ENCODE measurements at regions not wholly inside any gene's neighbourhood (a gene's known extent, or its start where the extent isn't known, plus 50 kb on each side); places are given as distances from the start of the nearest gene placed in this dataset.

- intact Hi-C loops (cut with micrococcal nuclease; ENCODE audit: unreplicated experiment): no loop called here
- ChIA-PET POLR2A (ENCODE audit: low non-redundant PET) (no interaction called here), CTCF (no interaction called here)
- Histone ChIP-seq H3K9me3 (ENCODE audit: low read depth, low read length, poor library complexity, severe bottlenecking) (no peaks in the 10 kb centered on the region), H3K27me3 (replicated peaks; ENCODE audit: insufficient read depth, low read depth, low read length, poor library complexity) (peaks cover 79% of the 10 kb centered on the region), H3K36me3 (ENCODE audit: insufficient read depth, low read length, poor library complexity, severe bottlenecking) (no peaks in the 10 kb centered on the region), H3K4me3 (ENCODE audit: low read depth, low read length, poor library complexity, severe bottlenecking) (no peak overlapping the region), H3K27ac (ENCODE audit: low read depth, low read length, poor library complexity, severe bottlenecking) (no peak overlapping the region), H3K4me1 (ENCODE audit: insufficient read depth, low read length, poor library complexity, severe bottlenecking) (no peaks in the 10 kb centered on the region)
- no TSS peak for BruUV-seq (replicated peaks)
- DNase-seq (ENCODE audit: low spot score): no peak
- TF ChIP-seq EZH2 (IDR thresholded peaks at IDR 0.05; ENCODE audit: borderline replicate concordance, low read depth, low read length, poor library complexity, severe bottlenecking) (no peak), CTCF (conservative IDR thresholded peaks at IDR 0.05; ENCODE audit: low read depth, low read length) (no peak)
Measured at GRCh38 chr6:133587546-133588160, 301.3 kb upstream of the TCF21 start.

- BruUV-seq (replicated peaks): no TSS peak
- TF ChIP-seq EZH2 (IDR thresholded peaks at IDR 0.05; ENCODE audit: borderline replicate concordance, low read depth, low read length, poor library complexity, severe bottlenecking): no peak
- TF ChIP-seq CTCF (conservative IDR thresholded peaks at IDR 0.05; ENCODE audit: low read depth, low read length): no peak
- DNase-seq (ENCODE audit: low spot score): no peak
- no peak overlapping the region for H3K27ac ChIP-seq (ENCODE audit: low read depth, low read length, poor library complexity, severe bottlenecking)
- ChIA-PET CTCF (no interaction called here), POLR2A (ENCODE audit: low non-redundant PET) (no interaction called here)
- H3K27me3 ChIP-seq (replicated peaks; ENCODE audit: insufficient read depth, low read depth, low read length, poor library complexity): peaks cover 87% of the 10 kb centered on the region
- H3K4me3 ChIP-seq (ENCODE audit: low read depth, low read length, poor library complexity, severe bottlenecking): no peak overlapping the region
- H3K9me3 ChIP-seq (ENCODE audit: low read depth, low read length, poor library complexity, severe bottlenecking): no peaks in the 10 kb centered on the region
- H3K36me3 ChIP-seq (ENCODE audit: insufficient read depth, low read length, poor library complexity, severe bottlenecking): no peaks in the 10 kb centered on the region
- intact Hi-C loops (cut with micrococcal nuclease; ENCODE audit: unreplicated experiment): no loop called here
- H3K4me1 ChIP-seq (ENCODE audit: insufficient read depth, low read length, poor library complexity, severe bottlenecking): no peaks in the 10 kb centered on the region
Measured at GRCh38 chr6:133590196-133590595, 298.7 kb upstream of the TCF21 start.

GRCh38 chr6:133590814-133591213 lies 298.1 kb upstream of the TCF21 start:
- no peak overlapping the region for H3K4me3 ChIP-seq (ENCODE audit: low read depth, low read length, poor library complexity, severe bottlenecking)
- ChIA-PET CTCF (no interaction called here), POLR2A (ENCODE audit: low non-redundant PET) (no interaction called here)
- H3K27ac ChIP-seq (ENCODE audit: low read depth, low read length, poor library complexity, severe bottlenecking): no peak overlapping the region
- no peaks in the 10 kb centered on the region for H3K36me3 ChIP-seq (ENCODE audit: insufficient read depth, low read length, poor library complexity, severe bottlenecking)
- intact Hi-C loops (cut with micrococcal nuclease; ENCODE audit: unreplicated experiment): no loop called here
- BruUV-seq (replicated peaks): no TSS peak
- H3K27me3 ChIP-seq (replicated peaks; ENCODE audit: insufficient read depth, low read depth, low read length, poor library complexity): peaks cover 87% of the 10 kb centered on the region
- TF ChIP-seq EZH2 (IDR thresholded peaks at IDR 0.05; ENCODE audit: borderline replicate concordance, low read depth, low read length, poor library complexity, severe bottlenecking) (no peak), CTCF (conservative IDR thresholded peaks at IDR 0.05; ENCODE audit: low read depth, low read length) (no peak)
- H3K9me3 ChIP-seq (ENCODE audit: low read depth, low read length, poor library complexity, severe bottlenecking): no peaks in the 10 kb centered on the region
- DNase-seq (ENCODE audit: low spot score): no peak
- H3K4me1 ChIP-seq (ENCODE audit: insufficient read depth, low read length, poor library complexity, severe bottlenecking): no peaks in the 10 kb centered on the region
